ENCODE measurements at regions not wholly inside any gene's neighbourhood (a gene's known extent, or its start where the extent isn't known, plus 50 kb on each side); places are given as distances from the start of the nearest gene placed in this dataset.

- no peak for TF ChIP-seq MXI1 (IDR thresholded peaks at IDR 0.05; ENCODE audit: borderline replicate concordance, low read depth, low read length)
- no peak for TF ChIP-seq CTCF (conservative IDR thresholded peaks at IDR 0.05; ENCODE audit: low read depth, low read length)
- no peak for TF ChIP-seq MAFK (IDR thresholded peaks at IDR 0.05; ENCODE audit: low read depth, low read length)
- TF ChIP-seq POLR2A (IDR thresholded peaks at IDR 0.05; ENCODE audit: low read depth, low read length) = no peak
- no peak for TF ChIP-seq CHD1 (IDR thresholded peaks at IDR 0.05; ENCODE audit: low read depth, low read length)
- no peak for TF ChIP-seq CEBPB (IDR thresholded peaks at IDR 0.05; ENCODE audit: low read depth, low read length)
- no peak for TF ChIP-seq SMC3 (IDR thresholded peaks at IDR 0.05; ENCODE audit: low read depth, low read length)
These were observed 673.4 kb downstream of the PCDH18 start for GRCh38 chr4:136858903-136859302.

All from IMR-90 (cell line).